ENCODE measurements at regions not wholly inside any gene's neighbourhood (a gene's known extent, or its start where the extent isn't known, plus 50 kb on each side); places are given as distances from the start of the nearest gene placed in this dataset.

- no peak for TF ChIP-seq CTCF (IDR thresholded peaks at IDR 0.05; ENCODE audit: low read depth, low read length, missing control alignments)
- H3K4me3 ChIP-seq (ENCODE audit: low read depth, low read length): no peak overlapping the region
- DNase-seq (ENCODE audit: low read depth): no peak
Measured at GRCh38 chr10:111131168-111131799, 54.5 kb downstream of the ADRA2A start.

- H3K4me3 ChIP-seq (ENCODE audit: low read depth, low read length): no peak overlapping the region
- TF ChIP-seq CTCF (IDR thresholded peaks at IDR 0.05; ENCODE audit: low read depth, low read length, missing control alignments): no peak
- no peak for DNase-seq (ENCODE audit: low read depth)
Measured at GRCh38 chr10:111137007-111137406, 60.2 kb downstream of the ADRA2A start.

- H3K4me3 ChIP-seq (ENCODE audit: low read depth, low read length): no peak overlapping the region
- TF ChIP-seq CTCF (IDR thresholded peaks at IDR 0.05; ENCODE audit: low read depth, low read length, missing control alignments): no peak
- DNase-seq (ENCODE audit: low read depth): no peak
Measured at GRCh38 chr10:111137587-111137986, 60.8 kb downstream of the ADRA2A start.

GRCh38 chr10:111138544-111138943, 61.7 kb downstream of the ADRA2A start:
- DNase-seq (ENCODE audit: low read depth): no peak
- no peak for TF ChIP-seq CTCF (IDR thresholded peaks at IDR 0.05; ENCODE audit: low read depth, low read length, missing control alignments)
- no peak overlapping the region for H3K4me3 ChIP-seq (ENCODE audit: low read depth, low read length)

GRCh38 chr10:111139567-111139966, 62.7 kb downstream of the ADRA2A start:
- no peak for TF ChIP-seq CTCF (IDR thresholded peaks at IDR 0.05; ENCODE audit: low read depth, low read length, missing control alignments)
- no peak for DNase-seq (ENCODE audit: low read depth)
- H3K4me3 ChIP-seq (ENCODE audit: low read depth, low read length): no peak overlapping the region

- no peak for TF ChIP-seq CTCF (IDR thresholded peaks at IDR 0.05; ENCODE audit: low read depth, low read length, missing control alignments)
Measured at GRCh38 chr10:111142092-111142768, 65.4 kb downstream of the ADRA2A start.

More at GRCh38 chr10:111142092-111142768, 65.4 kb downstream of the ADRA2A start:
- DNase-seq (ENCODE audit: low read depth): no peak
- H3K4me3 ChIP-seq (ENCODE audit: low read depth, low read length): no peak overlapping the region

Measured in GM12864 (cell line).